ENCODE measurements at regions not wholly inside any gene's neighbourhood (a gene's known extent, or its start where the extent isn't known, plus 50 kb on each side); places are given as distances from the start of the nearest gene placed in this dataset.

DNA sequence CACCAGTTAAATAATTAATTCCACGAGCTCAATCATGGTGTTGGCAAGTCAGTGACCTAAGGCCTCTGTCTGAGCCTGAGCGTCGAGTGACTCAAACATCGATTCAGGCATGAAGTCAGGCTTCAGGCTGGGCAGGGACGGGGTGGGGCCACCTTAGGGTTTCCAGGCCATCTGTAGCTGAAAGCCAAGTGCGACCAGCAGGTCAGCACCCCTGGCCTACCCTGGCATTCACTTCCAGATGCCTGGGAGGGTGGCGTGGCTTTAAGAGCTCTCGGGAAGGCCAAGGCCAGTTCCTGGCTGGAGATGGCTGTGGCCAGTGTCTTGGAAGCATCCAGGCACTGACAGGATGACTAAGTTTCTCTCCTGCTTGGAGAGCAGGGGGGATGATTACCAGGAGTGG is 113.4 kb downstream of the DACT2 start:
- TF ChIP-seq, protein P1, sequence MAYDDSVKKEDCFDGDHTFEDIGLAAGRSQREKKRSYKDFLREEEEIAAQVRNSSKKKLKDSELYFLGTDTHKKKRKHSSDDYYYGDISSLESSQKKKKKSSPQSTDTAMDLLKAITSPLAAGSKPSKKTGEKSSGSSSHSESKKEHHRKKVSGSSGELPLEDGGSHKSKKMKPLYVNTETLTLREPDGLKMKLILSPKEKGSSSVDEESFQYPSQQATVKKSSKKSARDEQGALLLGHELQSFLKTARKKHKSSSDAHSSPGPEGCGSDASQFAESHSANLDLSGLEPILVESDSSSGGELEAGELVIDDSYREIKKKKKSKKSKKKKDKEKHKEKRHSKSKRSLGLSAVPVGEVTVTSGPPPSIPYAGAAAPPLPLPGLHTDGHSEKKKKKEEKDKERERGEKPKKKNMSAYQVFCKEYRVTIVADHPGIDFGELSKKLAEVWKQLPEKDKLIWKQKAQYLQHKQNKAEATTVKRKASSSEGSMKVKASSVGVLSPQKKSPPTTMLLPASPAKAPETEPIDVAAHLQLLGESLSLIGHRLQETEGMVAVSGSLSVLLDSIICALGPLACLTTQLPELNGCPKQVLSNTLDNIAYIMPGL (CRISPR knock-in tag; IDR thresholded peaks at IDR 0.05): no peak
- TF ChIP-seq, protein P2, sequence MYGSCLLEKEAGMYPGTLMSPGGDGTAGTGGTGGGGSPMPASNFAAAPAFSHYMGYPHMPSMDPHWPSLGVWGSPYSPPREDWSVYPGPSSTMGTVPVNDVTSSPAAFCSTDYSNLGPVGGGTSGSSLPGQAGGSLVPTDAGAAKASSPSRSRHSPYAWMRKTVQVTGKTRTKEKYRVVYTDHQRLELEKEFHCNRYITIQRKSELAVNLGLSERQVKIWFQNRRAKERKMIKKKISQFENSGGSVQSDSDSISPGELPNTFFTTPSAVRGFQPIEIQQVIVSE (CRISPR knock-in tag; IDR thresholded peaks at IDR 0.05; ENCODE audit: borderline replicate concordance): no peak
- TF ChIP-seq FOXJ3 (CRISPR knock-in tag; IDR thresholded peaks at IDR 0.05; ENCODE audit: borderline replicate concordance) (no peak), CTCF (IDR thresholded peaks at IDR 0.05) (no peak), CREB1 (CRISPR knock-in tag; IDR thresholded peaks at IDR 0.05) (no peak)
